ENCODE measurements at regions not wholly inside any gene's neighbourhood (a gene's known extent, or its start where the extent isn't known, plus 50 kb on each side); places are given as distances from the start of the nearest gene placed in this dataset.

- no peak for TF ChIP-seq CTCF (IDR thresholded peaks at IDR 0.05; ENCODE audit: unreplicated experiment)
- Mint-ChIP-seq H3K4me3 (ENCODE audit: unreplicated experiment) (no peak overlapping the region), H3K27me3 (ENCODE audit: unreplicated experiment) (no peaks in the 10 kb centered on the region), H3K27ac (ENCODE audit: unreplicated experiment) (peak overlapping the region; percentile 74), H3K4me1 (ENCODE audit: unreplicated experiment) (peaks cover 4% of the 10 kb centered on the region), H3K36me3 (ENCODE audit: low read depth, unreplicated experiment) (no peaks in the 10 kb centered on the region), H3K9me3 (ENCODE audit: unreplicated experiment) (no peaks in the 10 kb centered on the region)
- no peak for DNase-seq (ENCODE audit: low spot score)
Observed at GRCh38 chrX:148269513-148269912, 230.9 kb upstream of the AFF2 start.

GRCh38 chrX:148270499-148270898, 229.9 kb upstream of the AFF2 start:
- no peak for TF ChIP-seq CTCF (IDR thresholded peaks at IDR 0.05; ENCODE audit: unreplicated experiment)
- Mint-ChIP-seq H3K4me1 (ENCODE audit: unreplicated experiment) (peaks cover 4% of the 10 kb centered on the region), H3K9me3 (ENCODE audit: unreplicated experiment) (no peaks in the 10 kb centered on the region), H3K27ac (ENCODE audit: unreplicated experiment) (peak overlapping the region; percentile 74), H3K36me3 (ENCODE audit: low read depth, unreplicated experiment) (no peaks in the 10 kb centered on the region), H3K27me3 (ENCODE audit: unreplicated experiment) (no peaks in the 10 kb centered on the region), H3K4me3 (ENCODE audit: unreplicated experiment) (no peak overlapping the region)
- DNase-seq (ENCODE audit: low spot score) = no peak

GRCh38 chrX:148271263-148271662, 229.2 kb upstream of the AFF2 start:
- H3K36me3 Mint-ChIP-seq (ENCODE audit: low read depth, unreplicated experiment) = no peaks in the 10 kb centered on the region
- H3K4me3 Mint-ChIP-seq (ENCODE audit: unreplicated experiment) = no peak overlapping the region
- peaks cover 4% of the 10 kb centered on the region for H3K4me1 Mint-ChIP-seq (ENCODE audit: unreplicated experiment)
- no peaks in the 10 kb centered on the region for H3K27me3 Mint-ChIP-seq (ENCODE audit: unreplicated experiment)
- H3K9me3 Mint-ChIP-seq (ENCODE audit: unreplicated experiment) = no peaks in the 10 kb centered on the region
- no peak for DNase-seq (ENCODE audit: low spot score)
- peak overlapping the region; percentile 74 for H3K27ac Mint-ChIP-seq (ENCODE audit: unreplicated experiment)
- no peak for TF ChIP-seq CTCF (IDR thresholded peaks at IDR 0.05; ENCODE audit: unreplicated experiment)

- H3K9me3 Mint-ChIP-seq (ENCODE audit: unreplicated experiment) = no peaks in the 10 kb centered on the region
- TF ChIP-seq CTCF (IDR thresholded peaks at IDR 0.05; ENCODE audit: unreplicated experiment) = no peak
- H3K4me1 Mint-ChIP-seq (ENCODE audit: unreplicated experiment) = peaks cover 24% of the 10 kb centered on the region
- H3K4me3 Mint-ChIP-seq (ENCODE audit: unreplicated experiment) = no peak overlapping the region
- H3K27ac Mint-ChIP-seq (ENCODE audit: unreplicated experiment) = peak overlapping the region; percentile 65
- H3K36me3 Mint-ChIP-seq (ENCODE audit: low read depth, unreplicated experiment) = no peaks in the 10 kb centered on the region
- no peak for DNase-seq (ENCODE audit: low spot score)
- H3K27me3 Mint-ChIP-seq (ENCODE audit: unreplicated experiment) = no peaks in the 10 kb centered on the region
Observed at GRCh38 chrX:148281920-148282319, 218.5 kb upstream of the AFF2 start.

GRCh38 chrX:148282504-148282903, 217.9 kb upstream of the AFF2 start:
- Mint-ChIP-seq H3K4me3 (ENCODE audit: unreplicated experiment) (no peak overlapping the region), H3K4me1 (ENCODE audit: unreplicated experiment) (peaks cover 24% of the 10 kb centered on the region), H3K9me3 (ENCODE audit: unreplicated experiment) (no peaks in the 10 kb centered on the region), H3K36me3 (ENCODE audit: low read depth, unreplicated experiment) (no peaks in the 10 kb centered on the region), H3K27me3 (ENCODE audit: unreplicated experiment) (no peaks in the 10 kb centered on the region), H3K27ac (ENCODE audit: unreplicated experiment) (peak overlapping the region; percentile 36)
- TF ChIP-seq CTCF (IDR thresholded peaks at IDR 0.05; ENCODE audit: unreplicated experiment) = no peak
- no peak for DNase-seq (ENCODE audit: low spot score)
